ENCODE measurements at regions not wholly inside any gene's neighbourhood (a gene's known extent, or its start where the extent isn't known, plus 50 kb on each side); places are given as distances from the start of the nearest gene placed in this dataset.
"Not testable (repeated sequence)": the region's sequence is repeated elsewhere in the genome, so short reads cannot be mapped to it uniquely, and the experiment has no call there.

- DNase-seq = no peak
Observed at GRCh38 chr2:129008881-129009554, 690.4 kb upstream of the HS6ST1 start.

DNA sequence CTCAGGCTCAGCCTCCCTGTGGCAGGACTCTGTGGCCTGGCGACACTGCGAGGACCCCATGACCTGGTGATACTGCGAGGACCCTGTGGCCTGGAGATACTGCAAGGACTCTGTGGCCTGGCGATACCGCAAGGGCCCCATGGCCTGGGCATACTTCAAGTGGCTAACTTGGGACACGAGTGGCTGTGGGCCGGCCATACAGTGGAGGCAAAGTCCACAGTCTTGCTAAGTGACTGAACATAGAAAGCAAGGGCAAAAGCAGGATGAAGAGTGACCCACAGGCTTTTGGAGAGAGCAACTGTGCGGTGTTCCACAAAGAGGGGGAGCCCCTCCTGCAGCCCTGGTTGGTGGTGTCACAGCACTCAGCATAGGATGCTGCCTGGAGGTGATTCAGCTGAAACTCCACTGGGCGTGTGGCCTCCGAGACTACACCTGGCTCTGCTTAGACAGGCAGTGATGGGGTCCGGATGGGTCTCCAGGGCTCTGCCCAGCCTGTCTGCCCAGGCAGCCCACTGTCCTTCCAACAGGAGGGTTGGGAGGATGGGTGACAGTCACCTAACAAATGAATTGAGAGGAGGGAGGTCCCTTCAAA lies 691.0 kb upstream of the HS6ST1 start:
- no peak for DNase-seq

GRCh38 chr2:129010262-129010661 lies 691.6 kb upstream of the HS6ST1 start:
- DNase-seq = no peak

DNA sequence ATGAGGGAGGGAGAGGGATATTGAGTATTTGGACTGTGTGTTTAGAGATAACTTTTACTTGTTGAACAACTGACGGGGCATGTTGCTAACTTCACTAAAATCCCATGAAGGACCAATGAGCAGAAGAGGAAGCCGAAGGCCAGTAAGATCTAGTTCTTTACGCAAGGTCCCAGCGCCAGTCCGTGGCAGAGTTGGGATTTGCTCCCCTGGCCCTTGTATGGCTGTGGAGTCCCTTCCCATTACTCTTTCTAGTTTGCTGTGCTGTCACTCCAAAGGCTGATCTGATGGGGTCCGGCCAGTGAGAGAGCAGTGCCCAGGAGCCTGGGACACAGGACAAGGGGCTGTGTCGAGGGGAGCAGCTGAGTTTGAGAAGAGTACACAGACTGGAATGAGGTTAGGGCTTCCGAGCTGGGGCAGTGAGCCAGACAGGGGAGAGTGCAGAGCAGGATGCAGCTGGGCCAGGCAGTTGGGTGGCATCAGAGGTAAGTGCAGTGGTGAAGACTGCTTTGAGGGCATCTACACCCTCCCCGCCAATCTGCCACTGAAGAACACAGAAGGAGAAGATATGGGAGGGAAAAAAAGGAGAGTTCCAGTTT lies 692.9 kb upstream of the HS6ST1 start:
- DNase-seq = no peak

DNA sequence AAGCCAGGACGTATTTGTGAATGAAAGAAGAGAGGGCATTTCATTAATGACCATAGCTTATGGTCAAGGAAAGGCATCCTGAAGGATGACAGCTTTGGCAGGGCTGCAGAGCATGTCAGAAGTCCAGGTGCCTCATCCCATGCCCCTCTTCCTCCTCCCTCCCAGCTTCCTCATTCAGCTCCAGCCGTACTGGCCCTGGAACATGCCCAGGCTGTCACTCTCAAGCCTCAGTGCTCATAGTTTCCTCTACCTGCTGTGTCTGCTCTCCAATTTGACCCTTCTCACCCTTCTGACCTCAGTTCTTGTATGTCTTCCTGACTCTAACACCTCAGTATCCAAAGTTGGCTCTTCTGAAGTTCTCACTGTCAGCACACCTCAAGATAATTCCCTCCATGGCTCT lies 695.8 kb upstream of the HS6ST1 start:
- DNase-seq = no peak

DNA sequence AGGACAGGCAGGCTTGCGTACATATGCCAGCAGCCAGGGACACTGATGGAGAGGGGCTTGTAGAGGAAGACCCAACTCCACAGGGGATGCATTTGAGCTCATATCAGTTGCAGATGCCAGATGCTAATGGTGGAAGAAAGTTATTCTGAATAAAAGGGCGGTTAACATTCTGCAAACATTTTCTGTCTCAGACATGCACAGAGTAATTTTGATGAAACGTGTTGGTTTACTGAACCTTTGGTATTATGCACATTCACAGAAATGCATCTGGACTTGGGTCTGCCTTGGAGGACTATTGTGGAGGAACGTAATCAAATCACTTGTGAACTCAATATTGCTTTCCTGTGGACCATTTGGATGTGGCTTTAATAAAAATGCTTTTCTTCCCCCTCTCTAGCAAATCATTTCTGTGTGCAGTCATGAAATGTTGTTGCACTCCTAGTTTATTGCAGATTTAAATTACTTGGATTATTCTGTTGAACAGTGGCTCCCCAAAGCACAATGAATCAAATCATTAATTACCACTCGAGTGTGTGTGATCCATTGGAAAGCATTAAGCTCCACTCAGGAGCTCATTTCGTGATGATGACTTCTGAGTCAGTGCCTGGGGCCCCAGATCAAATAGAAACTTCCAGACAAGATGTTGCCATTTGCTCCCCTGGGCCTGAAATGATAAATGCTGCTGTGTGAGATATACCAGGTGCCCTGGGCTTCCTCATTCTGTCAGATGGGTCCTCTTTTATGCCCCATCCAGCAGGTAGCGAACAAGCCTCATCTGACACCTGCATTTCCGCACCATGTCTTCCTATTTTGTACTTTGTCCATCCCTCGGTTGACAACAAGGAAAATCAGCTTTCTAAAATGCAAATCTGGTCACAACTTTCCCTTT lies 697.0 kb upstream of the HS6ST1 start:
- DNase-seq = no peak

DNA sequence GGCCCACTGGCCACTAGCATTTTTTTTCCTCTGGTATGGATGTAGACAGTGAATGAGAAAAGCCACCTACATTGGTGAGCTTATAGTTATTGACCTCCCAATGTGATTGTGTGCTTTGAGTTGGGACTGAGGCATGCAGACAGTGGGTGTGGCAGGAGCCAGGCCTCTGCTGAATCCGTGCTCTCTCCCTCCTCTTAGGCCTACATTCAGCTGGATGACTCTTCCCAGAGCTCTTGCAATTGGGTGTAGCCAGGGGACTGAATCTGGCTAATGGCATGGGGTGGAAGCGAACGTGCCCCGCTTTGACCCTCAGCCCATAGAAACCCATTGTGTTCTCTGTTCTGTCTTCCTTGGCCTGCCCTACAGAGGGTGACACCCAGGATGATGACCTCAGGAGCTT lies 698.3 kb upstream of the HS6ST1 start:
- DNase-seq = no peak

DNA sequence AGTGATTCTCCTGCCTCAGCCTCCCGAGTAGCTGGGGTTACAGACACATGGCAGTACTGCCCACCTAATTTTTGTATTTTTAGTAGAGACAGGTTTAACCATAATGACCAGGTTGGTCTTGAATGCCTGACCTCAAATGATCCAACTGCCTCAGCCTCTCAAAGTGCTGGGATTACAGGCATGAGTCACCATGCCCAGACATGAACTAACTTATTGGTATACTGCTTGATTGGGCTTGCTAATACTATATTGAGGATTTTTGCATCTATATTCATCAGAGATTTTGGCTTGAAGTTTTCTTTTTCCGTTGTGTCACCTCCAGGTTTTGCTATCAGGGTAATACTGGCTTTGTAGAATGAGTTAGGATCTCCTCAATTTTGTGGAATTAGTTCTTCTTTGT lies 706.1 kb upstream of the HS6ST1 start:
- no peak for DNase-seq

DNA sequence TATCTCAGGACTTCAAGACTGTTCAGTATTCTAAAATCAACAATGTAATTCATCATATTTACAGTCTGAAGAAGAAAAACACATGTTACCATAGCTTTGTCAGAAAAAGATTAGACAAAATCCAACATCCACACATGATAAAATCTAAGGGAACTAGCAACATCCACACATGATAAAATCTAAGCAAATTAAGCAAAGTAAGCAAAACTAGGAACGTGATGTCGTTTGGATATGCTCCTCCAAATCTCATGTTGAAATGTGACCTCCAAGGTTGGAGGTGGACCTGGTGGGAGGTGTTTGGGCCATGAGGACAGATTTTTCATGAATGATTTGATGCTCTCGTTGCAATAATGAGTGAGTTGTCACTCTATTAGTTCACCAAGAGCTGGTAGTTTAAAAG lies 717.3 kb upstream of the HS6ST1 start:
- DNase-seq = no peak

- not testable (repeated sequence) for DNase-seq
Observed at GRCh38 chr2:129043677-129044076, 725.0 kb upstream of the HS6ST1 start.

GRCh38 chr2:129046475-129046874 lies 727.8 kb upstream of the HS6ST1 start:
- DNase-seq = not testable (repeated sequence)

DNA sequence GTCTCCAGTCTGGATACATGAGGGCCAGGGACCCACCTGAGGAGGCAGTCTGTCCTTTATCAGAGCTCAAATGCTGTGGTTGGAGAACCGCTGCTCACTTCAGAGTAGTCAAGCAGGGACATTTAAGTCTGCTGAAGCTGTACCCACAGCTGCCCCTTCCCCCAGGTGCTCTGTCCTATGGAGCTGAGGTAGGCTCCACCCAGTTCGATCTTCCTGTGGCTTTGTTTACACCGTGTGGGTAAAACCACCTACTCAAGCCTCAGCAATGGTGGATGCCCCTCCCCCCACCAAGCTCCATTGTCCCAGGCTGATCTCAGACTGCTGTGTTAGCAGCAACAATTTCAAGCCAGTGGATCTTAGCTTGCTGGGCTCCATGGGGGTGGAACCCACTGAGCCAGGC lies 731.4 kb upstream of the HS6ST1 start:
- no peak for DNase-seq

DNA sequence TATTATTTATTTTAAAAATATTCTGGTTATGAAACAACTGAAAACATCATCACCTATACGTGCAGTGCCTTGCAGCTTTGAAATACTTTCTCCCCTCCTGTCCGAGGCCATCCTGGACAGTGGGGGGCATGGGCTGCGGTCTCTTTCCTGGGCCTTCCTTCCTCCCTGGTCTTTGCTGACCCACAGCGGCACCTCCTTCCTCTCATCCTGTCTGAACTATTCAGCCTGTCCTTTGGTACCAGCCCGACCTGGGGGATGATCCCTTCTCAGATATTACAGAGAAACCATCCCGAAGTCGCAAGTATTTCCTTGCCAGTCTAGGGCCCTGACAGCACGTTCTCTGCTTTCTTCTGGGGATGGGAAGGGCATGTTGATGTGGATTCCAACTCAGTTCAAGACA lies 736.6 kb upstream of the HS6ST1 start:
- no peak for DNase-seq

GRCh38 chr2:129055824-129056223 lies 737.2 kb upstream of the HS6ST1 start:
- DNase-seq = no peak

DNA sequence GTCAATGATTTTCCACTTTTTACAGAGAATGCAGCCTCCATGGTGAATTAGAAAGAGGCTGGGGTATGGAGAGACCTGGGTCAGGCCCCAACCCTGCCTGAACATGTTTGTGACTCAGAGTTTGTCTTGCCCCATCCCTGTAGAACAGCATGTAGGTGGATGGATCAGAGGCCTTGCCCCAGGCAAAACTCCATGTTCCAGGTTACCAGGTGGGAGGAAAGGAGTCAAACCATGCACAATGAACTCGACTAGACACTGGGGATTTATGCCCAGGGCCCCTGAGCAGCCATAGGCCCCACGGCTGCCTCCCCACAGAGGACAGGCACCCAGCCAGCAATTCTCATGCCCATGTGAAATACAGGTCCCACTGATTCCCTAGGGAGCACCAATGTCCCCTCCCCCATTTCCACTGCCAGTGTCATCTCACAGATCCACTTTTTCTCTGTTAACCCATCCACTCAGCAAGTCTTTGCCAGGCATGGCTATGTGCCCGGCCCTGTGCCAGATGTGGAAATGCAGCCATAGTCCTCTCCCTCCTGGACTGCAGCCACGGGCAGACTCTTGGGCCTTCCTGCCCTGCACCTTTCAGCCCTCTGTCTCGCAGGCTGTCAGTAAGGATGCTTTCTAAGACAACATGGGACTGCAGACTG lies 737.8 kb upstream of the HS6ST1 start:
- no peak for DNase-seq

DNA sequence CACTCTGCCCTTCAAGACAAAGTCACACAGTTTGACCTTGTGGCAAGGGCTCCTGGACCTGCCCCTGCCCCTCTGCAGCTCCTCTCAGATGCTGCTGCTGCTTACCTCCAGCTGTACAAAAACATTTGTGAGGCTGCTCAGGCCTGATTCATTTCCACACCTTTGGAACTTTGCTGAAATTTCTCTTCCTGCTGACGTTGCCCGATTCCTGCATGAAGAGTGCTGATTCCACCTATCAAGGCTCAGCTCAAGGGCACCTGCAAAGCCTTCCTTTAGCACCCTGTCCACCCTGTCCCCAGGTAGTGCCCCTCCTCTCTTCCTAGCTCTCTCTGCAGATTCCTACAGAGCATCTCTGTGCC lies 738.3 kb upstream of the HS6ST1 start:
- DNase-seq = no peak

- DNase-seq = no peak
Observed at GRCh38 chr2:129058981-129059380, 740.3 kb upstream of the HS6ST1 start.

DNA sequence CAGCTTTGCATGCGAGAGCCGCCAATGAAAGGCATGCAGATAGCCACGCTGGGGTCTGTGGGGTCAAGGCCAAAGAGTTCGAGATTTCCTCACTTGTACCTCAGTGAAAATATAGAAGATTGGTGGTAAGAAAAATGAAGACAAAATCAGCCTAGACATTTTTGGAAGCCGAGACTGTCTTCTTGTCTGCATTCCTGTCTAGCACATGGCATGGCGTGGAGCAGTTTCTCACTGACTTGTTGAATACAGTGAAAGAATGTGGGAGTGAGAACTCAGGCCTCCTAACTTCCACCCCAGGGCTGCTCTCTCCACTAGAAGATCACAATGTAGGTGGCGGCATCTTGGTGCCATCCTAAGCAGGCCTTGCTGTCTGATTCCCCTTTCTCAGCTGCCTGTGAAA lies 740.8 kb upstream of the HS6ST1 start:
- DNase-seq = no peak

DNA sequence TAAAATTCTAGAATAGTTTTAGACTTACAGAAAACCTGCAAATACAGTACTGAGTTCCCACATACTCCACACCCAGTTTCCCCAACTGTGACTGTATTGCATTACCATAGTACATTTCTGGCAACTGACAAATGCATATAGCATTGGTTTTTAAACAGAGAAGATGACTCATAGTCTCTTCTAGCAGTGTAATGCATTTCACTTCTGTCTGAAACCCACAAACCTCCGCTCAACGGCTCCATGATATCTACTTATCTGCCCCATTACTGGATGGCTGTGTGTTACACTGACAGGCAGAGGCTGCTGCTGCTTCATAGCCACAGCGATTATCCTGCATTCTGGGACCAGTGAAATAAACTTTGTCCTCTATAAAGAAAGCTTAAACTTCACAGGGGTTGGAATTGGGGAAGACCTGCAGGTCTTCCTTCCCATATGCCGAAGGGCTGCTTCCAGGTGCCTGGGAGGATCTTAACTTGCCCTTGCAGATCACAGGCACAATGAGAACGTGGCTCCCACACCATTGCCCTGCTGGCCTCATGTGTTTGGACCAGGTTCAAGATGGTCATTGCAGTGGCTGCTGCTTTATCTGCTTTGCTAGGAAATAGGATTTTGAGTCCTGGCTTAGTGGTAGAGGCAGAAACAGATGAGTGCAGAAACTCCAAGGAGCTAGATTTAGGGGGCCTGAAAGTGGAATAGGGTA lies 742.6 kb upstream of the HS6ST1 start:
- DNase-seq = no peak

DNA sequence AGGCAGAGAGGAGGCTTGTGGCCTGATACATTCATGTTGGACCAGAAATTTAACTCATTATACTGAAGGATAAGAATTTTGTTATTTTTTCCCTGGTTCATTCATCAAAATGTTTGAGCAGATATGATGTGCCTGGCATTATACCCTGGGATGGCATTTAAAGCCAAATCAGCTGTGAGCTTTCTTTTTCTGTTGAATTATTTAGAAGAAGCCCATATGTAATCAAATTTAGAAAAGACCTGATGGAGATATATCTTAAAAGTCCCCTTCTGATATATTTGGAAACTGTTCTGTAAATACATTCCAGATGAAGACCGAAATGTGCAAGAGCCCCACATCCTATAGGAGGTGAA lies 743.1 kb upstream of the HS6ST1 start:
- DNase-seq = no peak

DNA sequence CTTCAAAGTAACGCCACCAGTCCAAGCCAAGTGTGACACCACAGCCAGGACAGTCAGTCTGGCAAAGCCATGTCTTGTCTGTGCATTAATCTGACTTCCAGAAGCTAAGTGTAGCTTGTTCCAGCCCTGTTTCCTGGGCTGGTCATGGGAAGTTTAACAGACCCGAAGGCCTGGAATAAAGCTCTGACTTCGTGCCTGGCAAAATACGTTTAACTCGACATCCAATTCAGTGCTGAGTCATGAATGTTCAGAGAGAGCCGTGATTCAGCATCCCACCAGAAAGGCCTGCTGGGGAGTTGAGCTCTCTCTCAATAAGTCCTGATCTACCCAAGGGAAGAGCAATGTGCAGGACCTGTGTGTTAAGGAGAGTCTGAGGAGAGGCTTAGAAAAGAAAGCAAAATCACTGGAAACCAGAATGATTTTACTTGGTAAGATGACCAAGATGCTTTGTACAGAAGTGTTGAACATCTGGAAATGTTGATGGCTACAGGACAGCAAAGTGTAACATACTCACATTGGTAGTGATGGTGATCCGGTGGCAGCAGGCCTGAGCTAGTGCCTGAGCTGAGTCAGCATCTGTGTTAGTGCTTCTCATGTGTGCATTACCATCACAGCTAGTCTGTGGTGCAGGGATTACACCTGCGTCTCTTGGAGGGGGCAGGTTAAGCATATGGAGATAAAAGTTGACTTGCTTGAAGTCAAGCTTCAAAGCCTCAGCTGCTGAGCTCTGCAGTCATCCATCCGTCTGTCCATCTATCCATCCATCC lies 743.7 kb upstream of the HS6ST1 start:
- no peak for DNase-seq

DNA sequence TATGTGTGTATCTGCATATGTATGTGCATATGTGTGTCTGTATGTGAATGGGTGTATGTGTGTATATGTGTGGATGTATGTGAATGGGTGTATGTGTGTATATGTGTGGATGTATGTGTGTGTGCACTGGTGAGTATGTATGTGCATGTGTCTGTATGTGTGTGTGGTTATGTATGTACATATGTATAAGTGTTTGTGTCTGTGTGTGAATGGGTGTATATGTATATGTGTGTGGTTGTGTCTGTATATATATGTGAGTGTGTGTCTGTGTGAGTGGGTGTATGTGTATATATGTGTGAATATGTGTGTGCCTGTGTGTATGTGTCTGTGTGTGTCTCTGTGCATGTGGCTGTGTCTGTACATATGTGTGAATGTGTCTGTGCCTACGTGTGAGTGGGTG lies 748.4 kb upstream of the HS6ST1 start:
- DNase-seq = no peak

Measured in bone marrow (tissue), 2 donors.